Caco-2 (cell line): ENCODE measurements at regions not wholly inside any gene's neighbourhood (a gene's known extent, or its start where the extent isn't known, plus 50 kb on each side); places are given as distances from the start of the nearest gene placed in this dataset.
A peak's percentile ranks its signal among the peaks of the same experiment; 100 is the strongest.

Experiments used
- BruUV-seq: library from RNA; stranded (reverse); fragments of 400-500 nt; replicated peaks from 2 replicates; lab custom pipeline; 2021; lab: Mats Ljungman, UMichigan
- CTCF ChIA-PET: fragments of 300-600 bp; sonication (Branson Sonifier 250); formaldehyde crosslinking; loops from one replicate; lab custom pipeline; 2022; ENCODE audit warnings: antibody characterized with exemption; lab: Charles Lee
- POLR2A ChIA-PET: fragments of 300-600 bp; sonication (Branson Sonifier 250); formaldehyde crosslinking; loops from one replicate; lab custom pipeline; 2022; ENCODE audit warnings: antibody characterized with exemption; lab: Charles Lee
- DNase-seq, 2 experiments: peaks; one replicate each; pipeline versions ENCODE4 v3.0.0 to v3.0.0-alpha.2; 2020 to 2022
- H3K27me3 ChIP-seq: replicated peaks from 2 replicates; pipeline ENCODE4 v1.6.0; 2011; ENCODE audit warnings: low read length; ENCODE audit not compliant: control insufficient read depth, insufficient read depth
- H3K36me3 ChIP-seq: 2 replicates; pipeline ENCODE4 v1.5.1; 2011; ENCODE audit warnings: low read length; ENCODE audit not compliant: control insufficient read depth, insufficient read depth
- H3K4me1 ChIP-seq: fragments of 250-450 bp; sonication (Bioruptor Pico); 2 replicates; pipeline ENCODE4 v1.5.1; 2020; ENCODE audit warnings: mild to moderate bottlenecking
- H3K4me3 ChIP-seq: 2 replicates; pipeline ENCODE4 v1.5.1; 2011; ENCODE audit warnings: low read depth, mild to moderate bottlenecking, control low read depth, low read length
- H3K9me3 ChIP-seq: fragments of 250-450 bp; sonication (Bioruptor Pico); 2 replicates; pipeline ENCODE4 v1.5.1; 2020; ENCODE audit warnings: mild to moderate bottlenecking, moderate library complexity
- H3K27ac Mint-ChIP-seq: one replicate; pipeline ENCODE4 v1.8.0; 2022; ENCODE audit warnings: mixed read lengths; ENCODE audit not compliant: unreplicated experiment
- H3K27me3 Mint-ChIP-seq: one replicate; pipeline ENCODE4 v1.8.0; 2022; ENCODE audit warnings: mixed read lengths; ENCODE audit not compliant: insufficient read depth, unreplicated experiment
- H3K36me3 Mint-ChIP-seq: one replicate; pipeline ENCODE4 v1.8.0; 2022; ENCODE audit warnings: mild to moderate bottlenecking, mixed read lengths; ENCODE audit not compliant: insufficient read depth, unreplicated experiment
- H3K4me1 Mint-ChIP-seq: one replicate; pipeline ENCODE4 v1.8.0; 2022; ENCODE audit warnings: low read depth, mixed read lengths; ENCODE audit not compliant: unreplicated experiment
- H3K4me3 Mint-ChIP-seq: one replicate; pipeline ENCODE4 v1.8.0; 2022; ENCODE audit warnings: mild to moderate bottlenecking, moderate library complexity, mixed read lengths; ENCODE audit not compliant: unreplicated experiment
- H3K9me3 Mint-ChIP-seq: one replicate; pipeline ENCODE4 v1.8.0; 2022; ENCODE audit warnings: mixed read lengths; ENCODE audit not compliant: unreplicated experiment
- intact Hi-C: fragments of 100-400 bp; cut with micrococcal nuclease; formaldehyde crosslinking; loops from one replicate; pipeline ENCODE4 v1.10.0; 2022; ENCODE audit not compliant: unreplicated experiment
- TF ChIP-seq, protein P1 (sequence below), 2 experiments: fragments of 200-600 bp in 1 of 2; IDR thresholded peaks; 1 replicate in 1 of 2; 2 replicates in 1 of 2; pipeline versions ENCODE4 v1.5.1 to v1.8.0; 2011 to 2022; ENCODE audit warnings: antibody characterized with exemption in 1 of 2, control low read depth in 1 of 2, inconsistent platforms in 1 of 2, low read depth in 1 of 2, low read length in 1 of 2, mild to moderate bottlenecking in 1 of 2, moderate library complexity in 1 of 2; ENCODE audit not compliant: insufficient read depth in 1 of 2, severe bottlenecking in 1 of 2, unreplicated experiment in 1 of 2

GRCh38 chrX:40474645-40475044 lies 106.1 kb upstream of the ATP6AP2 start:
- peak overlapping the region; percentile 94 for H3K27ac Mint-ChIP-seq
- Histone ChIP-seq H3K4me1 (peaks cover 28% of the 10 kb centered on the region), H3K4me3 (no peak overlapping the region), H3K36me3 (no peaks in the 10 kb centered on the region), H3K27me3 (no peaks in the 10 kb centered on the region), H3K9me3 (no peaks in the 10 kb centered on the region)
- no peaks in the 10 kb centered on the region for H3K27me3 Mint-ChIP-seq
- no TSS peak for BruUV-seq
- H3K4me3 Mint-ChIP-seq: peak overlapping the region; percentile 69
- CTCF ChIA-PET: interaction anchor here (0.6 kb wide), 1 partner anchor 69 kb away, joined by 3 read pairs; no protein-coding TSS in a partner anchor
- H3K36me3 Mint-ChIP-seq: peaks cover 7% of the 10 kb centered on the region
- intact Hi-C loops: loop anchor here (5.0 to 10.0 kb wide), 3 partner anchors 192 to 370 kb away; no protein-coding TSS in a partner anchor
- H3K9me3 Mint-ChIP-seq: no peaks in the 10 kb centered on the region
- POLR2A ChIA-PET: interaction anchor here (1.0 kb wide), 1 partner anchor 298 kb away, joined by 14 read pairs; no protein-coding TSS in a partner anchor
- TF ChIP-seq, protein P1, sequence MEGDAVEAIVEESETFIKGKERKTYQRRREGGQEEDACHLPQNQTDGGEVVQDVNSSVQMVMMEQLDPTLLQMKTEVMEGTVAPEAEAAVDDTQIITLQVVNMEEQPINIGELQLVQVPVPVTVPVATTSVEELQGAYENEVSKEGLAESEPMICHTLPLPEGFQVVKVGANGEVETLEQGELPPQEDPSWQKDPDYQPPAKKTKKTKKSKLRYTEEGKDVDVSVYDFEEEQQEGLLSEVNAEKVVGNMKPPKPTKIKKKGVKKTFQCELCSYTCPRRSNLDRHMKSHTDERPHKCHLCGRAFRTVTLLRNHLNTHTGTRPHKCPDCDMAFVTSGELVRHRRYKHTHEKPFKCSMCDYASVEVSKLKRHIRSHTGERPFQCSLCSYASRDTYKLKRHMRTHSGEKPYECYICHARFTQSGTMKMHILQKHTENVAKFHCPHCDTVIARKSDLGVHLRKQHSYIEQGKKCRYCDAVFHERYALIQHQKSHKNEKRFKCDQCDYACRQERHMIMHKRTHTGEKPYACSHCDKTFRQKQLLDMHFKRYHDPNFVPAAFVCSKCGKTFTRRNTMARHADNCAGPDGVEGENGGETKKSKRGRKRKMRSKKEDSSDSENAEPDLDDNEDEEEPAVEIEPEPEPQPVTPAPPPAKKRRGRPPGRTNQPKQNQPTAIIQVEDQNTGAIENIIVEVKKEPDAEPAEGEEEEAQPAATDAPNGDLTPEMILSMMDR (IDR thresholded peaks at IDR 0.05; ENCODE audit: insufficient read depth in 1 of 2, low read depth in 1 of 2, low read length in 1 of 2, severe bottlenecking in 1 of 2, unreplicated experiment in 1 of 2): no peak
- peaks cover 36% of the 10 kb centered on the region for H3K4me1 Mint-ChIP-seq
- no peak for DNase-seq

GRCh38 chrX:40474205-40474626 lies 106.6 kb upstream of the ATP6AP2 start:
- Mint-ChIP-seq H3K4me1 (peaks cover 36% of the 10 kb centered on the region), H3K27ac (peak overlapping the region; percentile 94), H3K36me3 (peaks cover 7% of the 10 kb centered on the region), H3K4me3 (peak overlapping the region; percentile 69), H3K27me3 (no peaks in the 10 kb centered on the region), H3K9me3 (no peaks in the 10 kb centered on the region)
- ChIA-PET POLR2A (interaction anchor here (1.0 kb wide), 1 partner anchor 298 kb away, joined by 14 read pairs; no protein-coding TSS in a partner anchor), CTCF (interaction anchor here (0.6 kb wide), 1 partner anchor 70 kb away, joined by 3 read pairs; no protein-coding TSS in a partner anchor)
- H3K9me3 ChIP-seq: no peaks in the 10 kb centered on the region
- BruUV-seq: no TSS peak
- TF ChIP-seq, protein P1 (IDR thresholded peaks at IDR 0.05; ENCODE audit: insufficient read depth in 1 of 2, low read depth in 1 of 2, low read length in 1 of 2, severe bottlenecking in 1 of 2, unreplicated experiment in 1 of 2): no peak
- H3K4me1 ChIP-seq: peaks cover 28% of the 10 kb centered on the region
- peak; percentile 86 to 87 for DNase-seq
- intact Hi-C loops: loop anchor here (5.0 to 10.0 kb wide), 3 partner anchors 192 to 369 kb away; no protein-coding TSS in a partner anchor
- peak overlapping the region; percentile 20 for H3K4me3 ChIP-seq
- no peaks in the 10 kb centered on the region for H3K36me3 ChIP-seq
- H3K27me3 ChIP-seq: no peaks in the 10 kb centered on the region

DNA sequence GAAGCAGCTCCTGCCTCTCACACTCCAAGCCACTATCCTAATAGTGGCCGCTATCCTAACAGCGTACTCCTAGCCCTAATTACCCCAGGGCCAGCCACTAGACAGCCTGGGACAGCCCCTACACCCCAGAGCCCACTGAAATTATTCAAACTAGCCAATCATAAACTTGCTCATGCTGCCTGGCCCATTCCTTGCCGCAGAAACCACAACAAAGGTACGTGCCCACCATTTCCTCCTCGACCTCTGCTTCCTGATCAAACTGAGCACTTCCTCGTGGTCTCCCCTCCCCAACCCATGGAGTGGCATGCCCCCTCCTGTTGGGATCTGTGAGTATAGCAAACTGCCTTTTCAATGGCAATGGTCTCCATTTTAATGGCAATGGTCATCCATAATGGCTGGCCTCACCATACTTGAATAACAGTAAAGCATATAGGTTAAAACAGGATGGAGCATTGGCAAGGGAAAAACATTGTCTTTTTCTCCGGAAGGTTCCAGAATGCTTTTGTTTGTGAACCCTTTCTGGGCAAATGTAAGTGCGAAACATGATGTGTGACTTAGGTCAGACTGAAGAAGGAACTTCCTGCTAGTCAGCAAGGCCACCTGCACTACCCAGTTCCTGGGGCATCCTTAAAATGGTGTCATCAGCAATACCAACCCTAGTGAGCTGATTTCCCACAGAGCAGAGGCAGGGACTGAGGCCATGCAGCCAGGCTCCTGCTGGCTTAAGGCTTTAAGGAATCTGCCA lies 107.1 kb upstream of the ATP6AP2 start:
- peak overlapping the region; percentile 69 for H3K4me3 Mint-ChIP-seq
- peak overlapping the region; percentile 94 for H3K27ac Mint-ChIP-seq
- CTCF ChIA-PET: no interaction called here
- POLR2A ChIA-PET: interaction anchor here (1.0 kb wide), 1 partner anchor 297 kb away, joined by 14 read pairs; no protein-coding TSS in a partner anchor
- no peak overlapping the region for H3K4me3 ChIP-seq
- no peaks in the 10 kb centered on the region for H3K27me3 Mint-ChIP-seq
- peaks cover 28% of the 10 kb centered on the region for H3K4me1 ChIP-seq
- H3K9me3 ChIP-seq: no peaks in the 10 kb centered on the region
- no peaks in the 10 kb centered on the region for H3K9me3 Mint-ChIP-seq
- intact Hi-C loops: loop anchor here (5.0 to 10.0 kb wide), 3 partner anchors 191 to 369 kb away; no protein-coding TSS in a partner anchor
- TF ChIP-seq, protein P1 (IDR thresholded peaks at IDR 0.05; ENCODE audit: insufficient read depth in 1 of 2, low read depth in 1 of 2, low read length in 1 of 2, severe bottlenecking in 1 of 2, unreplicated experiment in 1 of 2): no peak
- BruUV-seq: no TSS peak
- DNase-seq: no peak
- H3K4me1 Mint-ChIP-seq: peaks cover 36% of the 10 kb centered on the region
- H3K36me3 ChIP-seq: no peaks in the 10 kb centered on the region
- peaks cover 7% of the 10 kb centered on the region for H3K36me3 Mint-ChIP-seq
- H3K27me3 ChIP-seq: no peaks in the 10 kb centered on the region
